ENCODE measurements at regions not wholly inside any gene's neighbourhood (a gene's known extent, or its start where the extent isn't known, plus 50 kb on each side); places are given as distances from the start of the nearest gene placed in this dataset.
"Not testable (repeated sequence)": the region's sequence is repeated elsewhere in the genome, so short reads cannot be mapped to it uniquely, and the experiment has no call there.

DNA sequence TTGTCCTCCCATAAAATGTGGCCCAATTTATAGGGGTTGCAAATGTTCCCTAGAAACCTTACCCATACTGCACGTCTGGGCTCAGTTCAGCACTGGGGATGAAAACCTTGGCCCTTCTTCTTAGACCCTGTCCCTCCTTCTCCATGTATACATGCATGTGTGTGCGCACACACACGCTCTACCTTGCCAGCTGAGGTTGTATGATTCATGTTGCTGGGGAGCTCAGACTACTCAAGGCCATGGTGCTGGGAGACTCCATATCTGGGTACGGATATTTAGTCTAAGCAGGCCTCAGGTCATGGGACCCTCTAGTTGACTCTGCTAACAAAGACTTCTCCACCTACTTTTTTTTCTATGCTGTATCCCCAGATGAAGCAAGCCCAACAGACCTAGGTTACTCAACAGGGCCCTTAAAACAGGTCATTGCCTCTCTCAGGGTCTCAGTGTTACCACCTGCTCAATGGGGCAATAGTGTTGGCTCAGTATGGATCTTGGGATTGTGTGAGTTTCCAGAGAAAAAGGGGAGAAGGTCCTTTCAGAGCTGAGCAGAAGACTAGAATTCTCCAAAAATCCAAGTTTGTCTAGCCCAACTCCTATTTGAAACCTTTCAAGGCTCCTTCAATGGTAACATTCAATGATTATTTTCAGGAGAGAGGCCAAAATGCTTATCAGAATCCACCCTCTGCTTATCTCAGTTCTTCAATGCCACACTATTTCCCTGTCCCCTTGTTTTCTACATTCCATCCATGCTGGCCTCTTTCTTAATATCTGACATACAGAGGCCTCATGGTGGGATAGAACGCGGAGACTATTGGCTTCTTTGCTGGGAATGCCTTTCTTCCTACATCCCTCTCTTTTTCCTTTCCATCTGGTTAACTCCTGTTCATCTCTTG lies 123.6 kb upstream of the PITX1 start:
- DNase-seq (ENCODE audit: low spot score), result no peak

DNA sequence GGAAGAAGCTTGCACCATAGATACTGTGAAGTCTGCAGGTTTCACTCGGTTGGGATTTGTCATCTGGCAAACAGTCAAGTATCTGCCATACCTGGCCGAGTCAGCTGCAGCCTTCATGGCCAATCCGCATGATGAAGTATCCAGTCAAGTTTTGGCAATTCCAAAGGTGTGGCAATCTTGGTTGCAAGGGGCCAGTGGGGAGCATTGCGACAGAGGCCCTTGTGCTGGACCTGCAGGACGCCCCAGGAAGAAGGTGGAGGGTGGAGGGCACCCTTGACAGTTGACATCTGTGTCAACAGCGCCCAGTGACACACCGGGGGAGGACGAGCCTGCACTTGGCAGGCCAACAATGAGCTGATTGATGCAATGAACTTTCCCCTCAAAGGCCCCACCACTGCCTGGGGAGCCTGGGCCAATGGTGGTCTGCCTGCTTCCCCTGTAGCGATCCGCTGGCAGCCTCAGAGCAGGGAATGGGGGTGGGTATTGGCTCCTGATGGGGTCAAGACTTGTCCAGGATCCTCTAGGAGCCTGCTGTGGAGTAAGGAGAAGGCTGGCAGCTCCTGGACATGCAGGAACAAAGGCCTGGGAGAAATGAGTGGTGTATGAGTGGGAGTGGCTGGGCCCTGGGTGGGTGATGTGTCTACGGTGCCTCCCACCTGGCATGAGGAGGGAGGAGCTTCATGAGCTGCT lies 122.8 kb upstream of the PITX1 start:
- no peak for DNase-seq (ENCODE audit: low spot score)

DNA sequence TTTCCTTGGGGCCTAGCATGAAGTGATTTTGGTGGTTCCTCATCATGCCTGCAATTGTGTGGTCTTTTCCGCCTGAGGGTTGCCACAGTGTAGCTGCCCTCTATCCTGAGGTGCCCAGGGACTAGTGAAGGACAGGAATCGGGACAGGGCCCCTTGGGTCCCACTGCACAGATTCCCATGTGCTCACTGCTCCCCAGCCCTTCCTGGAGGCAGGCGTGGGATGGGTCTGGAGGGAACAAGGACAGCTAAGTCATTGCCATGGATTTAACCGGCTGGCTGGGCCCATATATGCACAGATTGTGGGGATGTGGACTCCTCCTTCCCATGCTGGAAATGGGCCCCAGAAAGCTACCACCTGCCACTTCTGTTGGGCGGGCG lies 122.3 kb upstream of the PITX1 start:
- no peak for DNase-seq (ENCODE audit: low spot score)

DNA sequence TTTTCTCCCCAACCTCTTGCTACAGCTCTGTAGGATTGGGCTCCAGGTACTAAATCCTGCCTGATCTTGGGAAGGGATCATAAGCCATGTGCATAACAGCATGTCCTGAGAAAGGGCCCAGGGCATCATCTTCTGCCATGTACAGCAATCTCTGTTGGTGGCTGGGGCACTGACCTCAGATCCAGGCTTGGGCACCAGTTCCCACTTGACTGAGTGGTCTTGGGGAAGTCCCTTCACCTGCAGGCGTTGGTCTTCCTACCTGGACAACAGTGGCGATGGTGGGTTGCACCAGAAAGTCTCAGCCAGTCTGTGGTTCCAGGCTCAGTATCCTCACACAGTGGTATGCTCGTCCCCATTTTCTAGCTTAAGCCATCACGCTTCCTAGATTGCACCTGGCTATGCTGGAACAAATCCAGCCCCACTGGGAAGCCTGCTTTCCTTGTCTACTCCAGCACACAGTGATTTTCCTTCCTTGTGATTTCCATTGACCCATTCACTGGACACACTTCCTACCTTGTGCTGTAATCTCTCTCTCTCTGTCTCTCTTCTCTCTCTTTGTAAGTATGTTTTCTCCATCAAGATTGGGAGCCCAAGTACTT lies 121.7 kb upstream of the PITX1 start:
- DNase-seq (ENCODE audit: low spot score), result no peak

DNA sequence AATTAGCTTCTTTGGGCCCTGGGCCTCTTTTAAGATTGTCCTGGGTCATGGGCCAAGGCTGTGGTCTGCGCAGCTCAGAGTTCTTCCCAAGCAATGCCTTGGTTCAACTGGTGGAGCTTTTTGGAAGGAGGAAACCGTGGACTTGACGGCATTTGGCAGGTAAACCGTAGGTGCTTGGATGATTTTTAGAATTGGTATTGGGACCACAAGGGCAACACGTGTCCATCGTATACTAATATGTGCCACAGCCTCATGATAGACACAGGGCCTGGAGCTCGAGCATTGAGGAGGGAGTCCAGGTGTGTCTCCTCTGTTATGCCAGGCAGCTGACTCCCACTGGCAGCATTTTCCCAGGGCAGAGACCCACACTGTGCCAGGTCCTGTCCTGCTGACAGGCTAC lies 120.9 kb upstream of the PITX1 start:
- no peak for DNase-seq (ENCODE audit: low spot score)

DNA sequence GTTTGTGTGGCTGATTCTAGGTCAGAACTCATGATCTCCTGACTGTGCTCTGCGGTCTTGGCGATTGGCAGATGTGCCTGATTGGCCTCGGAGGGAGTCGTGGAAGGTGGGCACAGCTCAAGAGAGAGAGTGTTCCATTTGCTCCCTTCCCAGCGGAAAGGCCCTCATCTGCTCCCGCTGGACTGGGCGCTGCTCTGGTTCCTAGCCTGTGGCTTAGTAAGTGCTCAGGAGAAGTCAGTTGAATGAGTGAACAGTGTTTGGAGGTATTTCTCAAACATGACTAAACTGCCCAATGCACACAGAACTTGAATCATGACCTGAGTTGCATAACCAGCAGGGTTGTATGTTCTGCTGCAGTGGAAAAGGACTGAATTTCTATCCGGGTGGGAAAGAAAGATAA lies 120.2 kb upstream of the PITX1 start:
- no peak for DNase-seq (ENCODE audit: low spot score)

DNA sequence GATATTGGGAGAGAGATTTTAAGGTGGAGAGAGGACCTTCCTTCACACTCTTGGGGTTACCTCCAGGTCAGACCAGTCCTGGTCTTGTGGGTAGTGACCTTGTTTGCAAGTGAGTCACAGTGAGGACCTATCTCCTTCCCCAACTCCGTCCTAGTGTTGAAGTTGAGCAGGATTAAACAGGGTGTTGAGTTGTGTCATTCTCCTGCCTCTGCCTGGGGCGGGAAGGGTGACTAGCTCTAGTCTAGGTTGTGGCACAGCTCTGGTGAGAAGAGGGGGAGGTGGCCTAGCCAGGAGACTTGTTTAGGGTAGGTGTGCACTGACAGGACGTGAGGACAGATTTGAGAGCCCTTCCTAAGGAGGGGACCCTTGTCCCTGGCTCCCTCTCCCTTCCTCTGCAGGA lies 119.6 kb upstream of the PITX1 start:
- no peak for DNase-seq (ENCODE audit: low spot score)

DNA sequence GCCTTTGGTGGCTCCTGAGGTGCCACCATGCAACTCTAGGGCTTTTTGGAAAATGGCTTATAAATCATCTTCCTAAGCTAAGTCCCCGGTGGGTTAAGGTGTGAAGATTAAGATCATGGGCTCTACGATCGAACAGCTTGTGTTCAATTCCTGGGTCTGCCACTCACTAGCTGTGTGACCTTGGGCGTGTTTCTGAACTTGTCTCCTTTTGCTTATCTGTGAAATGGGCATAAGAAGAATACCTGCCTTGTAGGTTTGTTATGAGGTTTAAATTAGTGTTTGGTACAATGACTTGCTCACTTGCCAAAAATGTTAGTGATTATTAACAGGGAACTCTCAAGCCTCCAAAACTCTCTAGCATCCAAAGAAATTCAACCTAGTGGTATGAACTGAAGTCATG lies 119.2 kb upstream of the PITX1 start:
- DNase-seq (ENCODE audit: low spot score), result no peak

DNA sequence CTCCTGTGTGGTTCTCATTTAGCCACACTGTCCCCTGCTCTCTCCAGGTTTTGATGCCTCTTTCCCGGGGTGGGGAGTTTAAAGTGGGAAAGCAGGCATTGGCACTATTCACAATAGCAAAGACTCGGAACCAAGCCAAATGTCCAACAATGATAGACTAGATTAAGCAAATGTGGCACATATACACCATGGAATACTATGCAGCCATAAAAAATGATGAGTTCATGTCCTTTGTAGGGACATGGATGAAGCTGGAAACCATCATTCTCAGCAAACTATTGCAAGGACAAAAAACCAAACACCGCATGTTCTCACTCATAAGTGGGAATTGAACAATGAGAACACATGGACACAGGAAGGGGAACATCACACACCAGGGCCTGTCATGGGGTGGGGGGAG lies 117.6 kb upstream of the PITX1 start:
- not testable (repeated sequence) for DNase-seq (ENCODE audit: low spot score)

DNA sequence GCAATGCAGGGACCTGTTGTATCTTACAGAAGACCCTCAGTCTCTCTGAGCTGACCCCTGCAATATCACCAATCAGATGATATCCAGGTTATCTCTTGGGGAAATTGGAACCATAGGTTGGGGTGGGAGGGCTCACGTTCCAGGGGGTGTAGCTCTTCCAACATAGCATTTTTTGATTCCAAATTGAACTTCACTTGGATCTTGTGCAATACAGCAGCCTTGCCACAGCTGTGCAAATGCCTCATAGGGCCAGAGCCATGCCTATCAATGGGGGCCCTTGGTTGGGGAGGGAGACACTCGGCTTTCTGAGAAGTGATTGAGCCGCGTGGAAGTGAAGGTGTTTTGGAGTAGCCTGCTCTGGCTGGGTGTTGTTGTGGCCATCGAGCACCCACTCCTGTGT lies 117.2 kb upstream of the PITX1 start:
- DNase-seq (ENCODE audit: low spot score), result no peak

DNA sequence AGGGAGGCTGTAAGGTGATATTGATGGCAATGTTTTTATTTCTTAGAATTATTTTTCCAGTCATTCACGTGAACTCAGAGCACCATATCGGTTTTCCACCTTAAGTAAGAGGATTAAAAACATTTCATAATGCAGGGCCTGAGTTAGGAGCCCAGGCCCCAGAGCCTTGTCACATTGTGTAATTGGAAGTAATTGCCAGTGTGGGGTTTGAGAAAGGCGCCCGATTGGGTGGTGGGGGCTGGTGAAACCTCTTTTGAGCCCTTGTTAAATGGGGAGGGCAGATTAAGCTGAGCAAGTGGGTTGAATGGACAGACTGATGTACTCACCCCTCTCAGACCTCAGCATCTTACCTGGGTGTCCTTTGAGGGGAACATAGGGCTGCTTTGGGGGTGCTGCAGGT lies 116.7 kb upstream of the PITX1 start:
- DNase-seq (ENCODE audit: low spot score), result no peak

DNA sequence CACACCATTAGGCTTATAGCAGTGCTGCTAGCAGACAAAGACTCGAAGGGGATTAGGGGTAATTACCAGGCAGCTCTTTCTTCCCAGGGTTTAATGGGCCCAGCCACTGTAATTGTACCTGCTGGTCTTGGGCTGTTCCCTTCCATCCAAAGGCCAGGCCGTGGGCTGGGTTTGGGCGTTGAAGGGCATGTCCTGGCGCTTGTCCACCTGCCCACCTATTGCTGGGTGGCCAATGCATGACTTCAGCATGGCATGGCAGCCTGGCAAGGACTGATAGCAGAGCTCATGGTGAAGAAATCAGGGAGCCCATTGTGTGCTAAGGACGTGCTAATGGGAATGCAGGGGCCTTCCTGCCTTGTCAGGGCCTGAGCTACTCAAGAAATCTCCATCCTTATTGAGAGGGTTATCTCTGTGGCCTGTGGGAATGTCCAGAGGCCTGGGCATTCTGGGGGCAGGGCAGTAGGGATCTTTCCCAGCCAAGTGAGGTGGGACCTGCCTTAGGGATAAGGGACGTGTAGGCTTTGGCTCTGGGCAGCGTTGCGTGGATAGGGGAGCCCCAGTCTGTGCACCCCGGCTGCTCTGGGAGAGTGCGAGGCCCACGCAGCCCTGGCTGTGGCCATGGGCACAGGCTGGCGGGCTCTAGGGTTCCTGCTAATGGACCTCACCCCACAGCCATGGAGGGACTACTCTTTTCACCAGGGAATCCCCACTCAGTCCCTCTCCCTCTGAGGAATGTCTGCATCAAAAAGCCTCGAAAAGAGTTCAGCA lies 116.1 kb upstream of the PITX1 start:
- DNase-seq (ENCODE audit: low spot score), result no peak

DNA sequence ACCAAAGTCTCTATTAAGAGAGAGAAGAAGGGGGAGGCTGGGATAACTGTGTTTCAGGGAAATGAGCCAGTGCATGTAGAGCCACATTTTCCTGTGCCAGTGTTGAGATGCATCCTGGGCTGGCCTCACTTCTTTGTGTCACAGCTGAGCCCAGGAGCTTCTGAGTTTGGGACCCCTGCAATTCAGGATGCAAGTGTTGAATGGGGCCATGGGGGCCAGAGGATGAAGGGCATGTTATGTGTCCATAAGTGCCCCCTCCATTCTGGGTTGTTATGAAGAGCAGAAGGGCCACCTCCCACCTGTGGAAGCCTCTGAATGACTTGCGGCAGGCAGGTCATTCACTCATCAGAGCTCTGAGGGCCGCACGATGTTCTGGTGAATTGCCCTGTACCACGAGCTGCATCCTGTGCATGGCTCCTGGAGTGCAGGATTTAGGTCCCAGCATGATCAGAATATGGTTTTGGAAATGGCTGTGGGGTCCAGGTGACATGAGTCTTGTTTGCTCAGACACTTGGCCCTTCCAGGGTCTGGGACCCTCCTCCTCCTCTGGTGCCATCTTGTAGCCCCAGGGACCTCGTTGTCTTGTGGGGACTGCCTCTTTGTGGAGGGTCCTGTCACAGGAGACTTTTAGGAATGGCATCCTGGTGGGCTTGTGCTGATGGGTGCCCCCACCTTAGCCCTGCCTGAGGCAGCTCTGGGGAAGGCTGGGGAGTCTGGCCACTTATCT lies 115.4 kb upstream of the PITX1 start:
- DNase-seq (ENCODE audit: low spot score), result no peak

DNA sequence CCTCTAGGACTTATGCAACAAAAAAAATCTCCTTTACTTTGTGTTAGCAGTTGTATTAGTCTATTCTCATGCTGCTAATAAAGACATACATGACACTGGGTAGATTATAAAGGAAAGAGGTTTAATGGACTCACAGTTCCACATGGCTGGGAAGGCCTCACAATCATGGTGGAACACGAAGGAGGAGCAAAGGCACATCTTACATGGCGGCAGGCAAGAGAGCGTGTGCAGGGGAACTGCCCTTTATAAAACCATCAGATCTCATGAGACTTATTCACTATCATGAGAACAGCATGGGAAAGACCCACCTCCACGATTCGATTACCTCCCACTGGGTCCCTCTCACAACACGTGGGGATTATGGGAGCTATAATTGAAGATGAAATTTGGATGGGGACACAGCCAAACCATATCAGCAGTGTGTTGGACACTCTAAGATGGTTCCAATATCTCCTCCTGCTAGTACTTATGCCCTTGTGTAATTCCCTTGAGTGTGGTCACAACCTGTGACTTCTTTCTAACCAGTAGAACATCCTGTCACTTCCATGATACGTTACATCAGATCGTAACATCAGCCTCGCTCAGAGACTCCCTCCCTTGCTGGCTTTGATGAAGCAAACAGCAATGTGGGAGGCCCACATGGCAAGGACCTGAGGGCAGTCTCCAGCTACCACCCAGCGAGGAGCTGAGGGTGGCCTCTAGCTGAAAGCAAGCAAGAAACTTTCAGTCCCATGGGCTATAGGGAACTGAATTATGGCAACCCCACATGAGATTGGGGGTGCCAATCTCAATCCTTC lies 113.5 kb upstream of the PITX1 start:
- DNase-seq (ENCODE audit: low spot score), result no peak

DNA sequence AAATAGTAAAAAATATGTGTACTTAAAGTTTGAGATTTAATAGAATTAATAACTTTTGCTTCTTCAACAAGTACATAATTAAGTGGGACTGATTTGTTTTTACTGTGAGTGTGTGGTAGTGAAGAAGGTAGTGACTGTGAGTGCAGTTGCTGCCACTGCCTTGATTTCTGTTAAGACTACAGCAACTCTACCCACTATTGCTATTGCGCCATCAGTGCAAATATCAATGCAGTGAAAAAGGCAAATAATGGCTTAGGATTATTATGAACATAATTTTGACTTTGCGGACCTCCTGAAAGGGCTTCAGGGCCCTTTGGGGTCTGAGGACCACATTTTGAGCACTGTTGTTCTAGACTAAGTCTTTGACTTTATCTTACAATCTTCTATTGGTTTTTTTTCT lies 112.0 kb upstream of the PITX1 start:
- no peak for DNase-seq (ENCODE audit: low spot score)

DNA sequence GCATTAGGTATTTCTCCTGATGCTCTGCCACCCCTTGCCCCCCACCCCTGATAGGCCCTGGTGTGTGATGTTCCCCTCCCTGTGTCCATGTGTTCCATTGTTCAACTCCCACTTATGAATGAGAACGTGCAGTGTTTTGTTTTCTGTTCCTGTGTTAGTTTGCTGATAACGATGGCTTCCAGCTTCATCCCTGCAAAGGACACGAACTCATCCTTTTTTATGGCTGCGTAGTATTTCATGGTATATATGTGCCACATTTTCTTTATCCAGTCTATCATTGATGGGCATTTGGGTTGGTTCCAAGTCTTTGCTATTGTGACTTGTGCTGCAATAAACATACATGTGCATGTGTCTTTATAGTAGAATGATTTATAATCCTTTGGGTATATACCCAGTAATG lies 109.7 kb upstream of the PITX1 start:
- DNase-seq (ENCODE audit: low spot score), result not testable (repeated sequence)

DNA sequence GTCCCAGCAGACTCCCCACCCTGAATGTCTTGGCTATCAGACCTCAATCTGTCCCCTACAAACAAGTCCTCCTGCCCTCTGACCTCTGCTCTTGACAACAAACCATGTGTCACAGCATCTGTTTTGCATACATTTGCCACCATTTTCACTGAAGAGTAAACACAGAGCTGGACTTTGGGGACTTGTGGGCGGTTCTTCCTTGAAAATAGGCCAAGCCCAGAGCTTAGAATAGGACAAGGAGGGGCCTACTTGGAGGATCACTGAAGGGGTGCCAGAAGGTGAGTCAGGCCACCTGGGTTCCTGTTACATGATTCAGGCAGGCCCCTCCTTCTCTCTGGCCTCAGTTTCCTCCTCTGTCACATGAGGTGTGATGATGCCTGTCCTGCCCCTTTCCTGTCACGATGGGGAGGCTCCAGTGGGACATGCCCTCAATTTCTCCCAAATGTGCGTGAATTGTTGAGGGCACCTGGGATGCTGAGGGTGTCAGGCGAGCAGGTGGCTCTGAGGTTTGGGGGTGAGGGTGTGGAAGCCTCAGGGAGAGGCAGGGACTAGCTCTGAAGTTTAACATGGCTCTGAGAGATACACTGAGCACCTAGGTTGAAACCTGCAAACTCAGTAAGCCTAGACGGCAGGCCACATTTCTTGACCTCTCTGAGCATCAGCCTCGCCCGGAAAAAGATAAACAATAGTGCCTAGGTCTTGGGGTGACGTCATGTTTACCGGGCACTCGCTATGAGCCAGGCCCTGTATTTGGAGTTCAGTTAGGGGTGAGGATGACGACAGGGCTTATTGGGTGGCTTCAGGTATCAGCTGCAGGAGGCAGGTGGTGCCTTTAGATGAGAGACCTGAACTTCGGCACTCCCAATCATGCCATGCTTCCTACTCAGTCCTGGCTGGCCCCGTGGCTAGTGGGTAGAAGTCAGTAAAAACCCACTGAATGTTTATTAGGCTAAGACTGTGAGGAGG lies 107.6 kb upstream of the PITX1 start:
- DNase-seq (ENCODE audit: low spot score), result no peak

DNA sequence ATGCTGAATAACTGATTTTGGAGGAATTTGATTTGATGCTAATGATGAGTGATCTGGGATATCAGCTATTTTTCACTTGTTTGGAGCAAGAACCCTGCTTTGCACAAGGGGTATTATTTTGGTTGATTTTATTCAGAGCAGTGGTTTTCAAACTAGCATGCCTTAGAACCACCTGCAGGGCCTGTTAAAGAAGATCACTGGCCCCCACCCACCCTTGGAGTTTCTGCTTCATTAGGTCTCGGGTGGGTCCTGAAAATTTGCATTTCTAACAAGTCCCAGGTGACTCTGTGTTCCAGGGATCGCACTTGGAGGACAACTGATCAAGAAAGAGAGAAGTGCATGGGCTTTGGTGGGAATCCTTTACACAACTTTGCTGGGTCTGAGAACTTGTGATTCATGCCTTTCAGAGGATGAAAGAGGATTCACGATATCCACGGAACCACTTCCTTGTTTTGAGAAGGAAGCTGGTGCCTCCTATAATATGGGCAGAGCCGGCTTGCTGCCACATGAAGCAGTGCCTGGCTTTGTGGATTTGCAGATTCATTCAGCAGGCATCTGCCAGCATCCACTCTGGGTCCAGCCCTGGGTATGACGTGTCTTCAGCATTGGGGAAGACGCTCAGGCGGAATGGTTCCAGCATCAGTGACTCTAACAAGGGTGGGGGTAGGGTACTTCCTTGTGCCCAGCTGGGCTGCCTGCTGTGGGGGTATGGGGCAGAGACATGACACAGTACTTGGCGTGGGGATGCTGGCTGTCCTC lies 106.6 kb upstream of the PITX1 start:
- no peak for DNase-seq (ENCODE audit: low spot score)

All from germinal center (tissue), 1 donor.